HG02588 (cell line): ENCODE measurements at regions not wholly inside any gene's neighbourhood (a gene's known extent, or its start where the extent isn't known, plus 50 kb on each side); places are given as distances from the start of the nearest gene placed in this dataset.

ENCODE experiments used
- ATAC-seq: cut with Tn5 transposase; IDR thresholded peaks from one replicate; pipeline ENCODE4 v1.9.1; 2021; ENCODE audit warnings: mild to moderate bottlenecking, moderate library complexity; ENCODE audit not compliant: unreplicated experiment

DNA sequence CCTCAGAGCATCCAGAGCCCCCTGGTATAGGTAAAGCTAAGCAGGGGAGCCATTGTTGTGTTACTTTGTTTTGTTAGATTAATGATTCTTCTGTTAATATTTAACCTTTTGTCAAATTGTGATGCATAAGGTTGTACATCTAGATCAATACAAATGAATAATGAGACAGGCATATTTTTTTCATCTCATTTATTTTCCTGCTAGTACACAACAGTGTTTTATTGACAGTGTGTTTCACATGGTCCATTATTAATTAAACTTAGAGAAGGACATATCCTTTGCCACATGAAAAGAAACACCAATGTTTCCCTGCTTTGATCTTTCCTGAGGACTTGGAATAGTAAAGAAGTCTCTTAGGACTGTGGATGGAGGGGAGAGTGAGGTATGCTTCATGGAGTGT, 543.6 kb upstream of the CFAP20DC start:
- ATAC-seq, result no peak

DNA sequence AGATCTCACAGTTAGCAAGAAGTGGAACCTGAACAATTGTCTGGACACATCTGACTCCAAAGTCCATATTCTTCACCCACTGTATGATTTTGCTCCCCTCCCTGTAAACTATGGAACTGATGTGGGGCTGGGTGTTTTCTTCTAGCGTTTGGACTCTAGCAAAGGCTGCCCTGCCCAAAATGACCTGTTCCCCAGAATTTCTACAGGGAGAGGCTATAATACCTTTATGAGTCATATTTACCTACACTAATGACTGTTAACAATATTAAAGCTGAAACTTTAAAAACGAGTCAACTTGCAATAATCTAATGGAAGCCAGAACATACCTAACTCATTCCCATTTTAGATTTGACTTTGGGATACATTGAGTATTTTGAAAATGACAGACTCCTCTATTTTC, 531.2 kb upstream of the CFAP20DC start:
- ATAC-seq, result no peak

DNA sequence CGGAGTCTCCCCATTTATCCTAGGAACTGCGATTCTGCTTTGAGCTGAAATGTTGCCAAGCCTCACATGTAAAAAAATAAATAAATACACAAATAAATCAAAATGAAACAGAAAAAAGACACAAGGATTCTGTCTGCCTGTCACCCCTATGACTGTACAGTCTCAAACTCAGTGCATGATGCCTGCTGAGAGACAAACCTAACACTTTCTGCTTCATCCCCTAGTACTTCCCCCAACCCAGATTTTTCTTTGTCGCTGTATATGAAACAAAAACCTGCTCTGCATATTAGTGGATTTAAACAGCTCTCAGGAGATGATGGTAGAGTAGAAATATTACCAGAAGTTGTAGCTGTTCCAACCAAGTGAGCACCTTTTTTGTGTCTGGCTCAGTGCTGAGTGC, 530.7 kb upstream of the CFAP20DC start:
- ATAC-seq, result no peak

DNA sequence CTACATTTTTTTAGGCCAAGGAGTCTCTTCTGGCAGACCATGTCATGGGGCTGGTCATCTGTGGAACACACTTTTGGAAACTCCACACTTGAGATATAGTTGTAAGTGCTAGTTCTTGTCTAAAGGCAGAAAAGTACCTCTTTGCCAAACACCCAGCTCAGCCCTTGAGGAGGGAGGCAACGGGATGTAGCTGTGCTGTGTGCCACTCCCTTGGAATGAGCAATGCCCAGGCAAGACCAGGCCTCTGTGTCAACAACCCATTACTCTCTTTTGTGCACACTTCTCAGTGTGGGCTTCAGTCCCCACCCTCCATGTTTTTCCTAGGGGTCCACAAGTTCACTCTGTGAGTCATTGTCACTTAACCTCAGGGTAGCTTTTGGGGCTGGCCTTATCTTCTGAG, 528.3 kb upstream of the CFAP20DC start:
- ATAC-seq, result no peak

DNA sequence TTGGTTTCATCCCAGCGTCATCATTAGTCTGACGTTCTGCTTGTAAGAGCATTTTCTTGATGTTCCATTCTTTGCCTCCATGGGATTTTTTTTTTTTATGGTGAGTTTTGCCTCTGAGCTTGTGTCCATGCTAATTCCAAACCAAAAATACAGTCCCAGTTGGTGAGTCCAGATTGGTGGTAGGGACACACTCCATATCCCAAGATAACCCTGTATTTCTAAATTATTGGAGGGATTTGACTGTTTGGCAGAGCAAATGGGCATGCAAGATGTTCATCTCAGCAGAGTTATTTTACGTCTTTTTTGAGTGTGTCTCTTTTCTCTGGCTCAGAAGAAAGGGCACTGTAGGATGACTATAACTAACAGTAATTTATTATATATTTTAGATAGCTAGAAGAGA, 526.8 kb upstream of the CFAP20DC start:
- ATAC-seq, result no peak

DNA sequence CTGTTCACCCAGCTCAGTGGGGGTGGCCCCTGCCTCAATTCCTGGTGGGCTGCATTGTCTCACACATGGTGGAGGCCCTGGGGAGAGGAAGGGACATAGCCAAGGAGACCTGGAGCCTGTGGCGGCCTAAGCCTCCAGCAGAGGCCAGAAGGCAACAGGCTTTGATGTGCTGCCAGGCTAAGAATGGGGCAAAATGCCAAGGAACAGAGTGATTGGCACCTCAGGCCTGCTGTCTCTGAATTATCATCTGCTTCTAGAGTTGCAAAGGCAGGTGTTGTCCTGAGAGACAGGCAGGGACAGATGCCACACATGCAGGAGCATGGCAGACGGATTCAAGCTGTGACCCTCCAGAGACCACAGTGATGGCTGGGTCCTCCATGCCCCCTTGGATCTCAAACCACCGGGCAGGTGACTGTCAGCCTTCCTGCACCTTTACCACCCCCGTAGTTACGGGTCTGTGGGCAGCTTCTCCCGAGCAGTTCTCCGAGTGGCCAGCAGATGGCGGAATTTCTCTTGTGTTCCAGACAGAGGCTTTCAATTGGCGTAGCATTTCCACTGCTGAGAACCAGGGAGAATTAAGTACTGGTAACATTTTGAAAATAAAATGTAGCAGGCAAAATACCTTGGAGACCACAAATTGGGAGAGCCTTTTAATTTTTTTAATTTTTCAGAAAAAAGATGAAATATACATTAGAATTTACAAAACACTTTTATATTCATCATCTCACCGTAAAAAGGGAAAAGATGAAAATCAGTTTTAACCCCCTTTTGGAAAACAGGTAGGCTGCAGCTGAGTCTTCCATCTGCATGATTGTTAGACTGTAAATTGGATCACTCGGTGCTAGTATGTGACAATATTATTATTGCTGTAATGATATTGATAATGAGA, 525.5 kb upstream of the CFAP20DC start:
- ATAC-seq, result peak; percentile 81

DNA sequence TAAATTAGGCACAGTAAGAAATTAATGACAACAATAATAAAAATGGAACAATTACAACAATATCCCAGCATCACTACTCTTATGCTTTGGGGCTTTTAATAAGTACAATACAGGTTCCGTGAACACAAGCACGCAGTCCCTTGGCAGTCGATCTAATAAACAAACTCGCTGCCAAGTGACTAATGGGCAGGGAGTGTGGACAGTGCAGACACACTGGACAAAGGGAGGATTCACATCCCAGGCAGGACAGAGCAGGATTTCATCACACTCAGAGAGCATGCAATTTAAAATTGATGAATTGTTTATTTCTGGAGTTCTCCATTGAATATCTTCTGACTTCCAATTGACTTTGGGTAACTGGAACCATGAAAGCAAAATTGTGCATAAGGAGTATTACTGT, 524.1 kb upstream of the CFAP20DC start:
- no peak for ATAC-seq

DNA sequence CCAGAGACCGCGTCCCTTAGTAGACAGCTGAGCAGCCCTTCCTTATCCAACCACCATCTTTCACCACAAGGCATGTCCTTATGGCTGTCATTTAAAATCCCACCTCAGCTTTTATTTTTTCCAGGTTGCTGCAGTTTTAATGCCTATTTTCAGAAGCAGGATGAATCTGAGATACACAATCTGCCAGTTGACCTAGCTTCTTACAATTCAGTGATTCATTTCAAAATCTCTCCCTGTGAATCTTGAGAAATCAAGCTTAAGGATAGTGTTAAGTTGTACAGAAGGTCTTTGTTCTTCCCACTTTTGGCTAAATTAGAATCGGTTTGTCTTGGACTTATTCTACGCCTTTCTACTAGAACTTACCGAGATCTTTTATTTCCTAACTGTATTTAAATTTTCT, 522.3 kb upstream of the CFAP20DC start:
- no peak for ATAC-seq

DNA sequence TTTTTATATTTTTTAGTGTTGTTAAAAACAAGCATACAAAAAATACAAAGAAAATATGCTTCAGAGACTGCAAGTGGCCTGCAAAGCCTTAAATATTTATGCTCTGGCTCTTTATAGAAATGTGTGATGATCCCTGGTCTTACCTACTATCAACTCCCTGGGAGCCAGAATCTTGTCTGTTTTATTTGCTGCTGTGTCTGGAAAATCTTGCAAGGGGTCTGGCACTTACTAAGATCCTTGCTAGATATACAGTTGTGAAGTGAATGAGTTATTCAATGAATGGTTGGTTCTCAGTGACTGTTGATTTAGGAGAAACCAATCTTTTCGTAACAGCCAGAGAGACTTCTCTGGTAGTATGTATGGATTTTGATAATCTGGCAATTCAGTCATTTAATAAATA, 521.0 kb upstream of the CFAP20DC start:
- no peak for ATAC-seq

DNA sequence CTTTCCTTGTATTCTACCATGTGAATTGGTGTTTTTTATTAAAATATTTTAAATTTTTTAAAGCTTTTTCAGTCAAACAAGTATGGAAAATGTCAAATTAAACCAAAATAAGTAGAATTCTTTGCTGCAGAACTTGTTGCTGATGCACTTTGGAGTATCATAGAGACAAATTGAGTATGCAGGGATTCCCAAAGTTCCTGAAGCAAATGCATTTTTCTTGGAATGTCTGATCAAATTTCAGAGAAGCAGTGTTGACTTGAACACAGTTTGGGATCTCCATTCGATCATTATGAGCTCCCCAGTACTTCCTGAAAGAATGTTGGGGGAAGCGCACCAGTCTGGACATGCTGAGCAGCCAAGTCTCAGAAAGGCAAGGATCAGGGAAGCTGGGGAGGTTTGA, 517.8 kb upstream of the CFAP20DC start:
- no peak for ATAC-seq

DNA sequence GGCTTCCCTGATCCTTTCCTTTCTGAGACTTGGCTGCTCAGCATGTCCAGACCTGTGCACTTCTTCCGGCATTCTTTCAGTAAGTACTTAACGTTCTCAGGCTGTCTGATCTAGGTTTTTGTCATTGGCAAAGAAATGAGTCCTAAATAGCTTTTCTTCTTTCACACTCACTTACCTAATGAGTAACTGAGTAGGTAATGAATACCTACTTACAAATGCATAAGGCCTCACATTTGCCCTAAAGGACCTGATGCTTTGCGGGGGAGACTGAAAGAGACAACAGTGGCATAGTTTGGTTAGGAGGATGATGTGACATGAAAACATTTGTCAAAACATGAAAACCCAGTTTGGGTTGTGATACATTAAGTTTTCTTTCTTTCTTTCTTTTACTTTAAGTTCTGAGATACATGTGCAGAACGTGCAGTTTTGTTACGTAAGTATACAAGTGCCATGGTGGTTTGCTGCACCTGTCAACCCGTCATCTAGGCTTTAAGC, 516.7 kb upstream of the CFAP20DC start:
- ATAC-seq, result peak; percentile 98

DNA sequence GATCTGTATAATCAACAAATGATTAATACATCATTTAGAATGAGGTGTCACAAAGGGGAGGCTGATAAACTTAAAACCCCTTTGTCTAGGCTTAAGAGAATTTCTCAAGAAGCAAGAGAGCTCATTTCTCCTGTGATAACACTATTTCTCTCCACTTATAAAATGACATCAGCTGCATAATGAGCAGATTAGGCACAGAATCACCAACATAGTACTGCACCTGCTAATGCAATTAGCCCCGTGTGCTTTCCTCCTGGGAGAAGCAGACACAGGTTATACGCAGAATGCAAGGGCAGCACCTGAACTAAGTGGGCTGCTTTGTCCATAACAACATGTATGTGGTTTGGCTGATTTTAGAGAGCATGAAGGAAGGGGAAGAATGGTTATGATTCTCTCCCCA, 515.3 kb upstream of the CFAP20DC start:
- ATAC-seq, result no peak

DNA sequence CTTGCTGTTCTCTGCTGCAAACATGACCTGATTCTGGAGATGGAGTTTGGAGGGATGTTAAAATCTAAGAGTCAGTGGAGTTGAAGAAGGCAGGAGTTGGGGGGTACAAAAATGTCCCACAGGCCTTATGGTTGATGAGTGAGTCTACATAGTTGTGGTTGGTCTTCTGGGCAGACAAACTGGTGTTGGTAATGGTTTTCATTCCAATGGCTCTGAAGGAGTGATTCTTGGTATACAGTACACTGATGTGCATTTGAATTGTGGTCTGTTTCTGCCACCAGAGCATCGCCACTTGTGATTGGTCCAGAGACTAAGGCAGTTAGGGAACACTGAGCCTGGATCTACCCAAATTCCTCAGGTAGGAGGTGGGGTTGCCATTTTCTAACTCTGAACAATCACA, 514.1 kb upstream of the CFAP20DC start:
- ATAC-seq, result no peak

DNA sequence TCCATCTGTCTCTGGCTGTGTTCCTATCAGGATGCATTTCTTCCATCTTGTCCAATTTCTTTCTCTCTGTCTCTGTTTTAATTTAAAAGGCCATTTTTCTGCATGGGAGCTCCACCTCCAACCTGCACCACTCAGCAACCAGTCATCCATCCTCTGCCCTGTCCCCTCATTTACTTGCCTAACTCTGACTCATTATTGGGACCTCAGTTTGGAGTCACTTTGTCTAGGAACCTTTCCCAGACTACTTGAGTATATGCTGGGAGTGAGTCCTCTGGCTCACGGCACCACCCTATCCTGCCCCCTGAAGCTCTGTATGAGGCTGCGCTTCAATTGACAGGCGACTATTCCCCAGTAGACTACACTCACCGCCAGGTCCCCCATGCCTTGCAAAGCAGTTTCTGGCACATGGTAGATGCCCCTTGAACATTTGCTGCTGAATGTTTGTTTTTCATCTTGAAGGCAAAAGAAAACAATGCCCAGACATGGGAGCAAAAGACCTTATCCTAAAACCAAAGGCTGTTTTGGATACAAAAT, 513.3 kb upstream of the CFAP20DC start:
- ATAC-seq, result no peak

DNA sequence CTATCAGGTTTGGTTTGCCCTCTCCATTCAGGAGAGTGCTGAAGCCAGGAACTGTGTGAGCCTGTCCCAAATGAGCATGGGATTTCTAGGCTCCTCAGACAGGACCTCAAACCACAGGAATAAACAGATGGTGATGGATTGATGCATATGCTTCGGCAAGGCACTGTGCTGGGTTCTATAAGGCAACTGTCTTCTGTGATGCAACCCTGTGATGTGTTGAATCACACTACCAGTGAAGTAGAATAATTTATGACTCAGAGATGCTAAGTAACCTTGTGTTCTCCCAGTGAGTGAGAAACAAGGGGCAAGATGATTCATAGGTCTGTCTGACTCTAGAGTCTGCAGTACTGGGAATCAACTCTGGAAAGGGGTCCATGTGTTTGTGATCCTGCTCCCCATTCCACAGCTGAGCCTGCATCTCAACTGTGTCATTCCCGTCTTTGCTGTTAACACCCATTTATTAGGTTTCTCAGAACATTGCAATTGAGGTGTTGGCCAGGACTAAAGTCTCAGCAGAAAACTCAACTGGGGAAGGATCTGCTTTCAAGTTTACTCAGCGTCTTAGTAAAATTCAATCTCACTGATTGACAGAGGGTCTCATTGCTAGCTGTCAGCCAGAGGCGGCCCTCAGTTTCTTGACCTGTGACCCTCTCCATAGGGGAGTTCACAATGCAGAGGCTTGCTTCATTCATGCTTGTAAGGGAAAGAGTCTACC, 510.1 kb upstream of the CFAP20DC start:
- no peak for ATAC-seq

DNA sequence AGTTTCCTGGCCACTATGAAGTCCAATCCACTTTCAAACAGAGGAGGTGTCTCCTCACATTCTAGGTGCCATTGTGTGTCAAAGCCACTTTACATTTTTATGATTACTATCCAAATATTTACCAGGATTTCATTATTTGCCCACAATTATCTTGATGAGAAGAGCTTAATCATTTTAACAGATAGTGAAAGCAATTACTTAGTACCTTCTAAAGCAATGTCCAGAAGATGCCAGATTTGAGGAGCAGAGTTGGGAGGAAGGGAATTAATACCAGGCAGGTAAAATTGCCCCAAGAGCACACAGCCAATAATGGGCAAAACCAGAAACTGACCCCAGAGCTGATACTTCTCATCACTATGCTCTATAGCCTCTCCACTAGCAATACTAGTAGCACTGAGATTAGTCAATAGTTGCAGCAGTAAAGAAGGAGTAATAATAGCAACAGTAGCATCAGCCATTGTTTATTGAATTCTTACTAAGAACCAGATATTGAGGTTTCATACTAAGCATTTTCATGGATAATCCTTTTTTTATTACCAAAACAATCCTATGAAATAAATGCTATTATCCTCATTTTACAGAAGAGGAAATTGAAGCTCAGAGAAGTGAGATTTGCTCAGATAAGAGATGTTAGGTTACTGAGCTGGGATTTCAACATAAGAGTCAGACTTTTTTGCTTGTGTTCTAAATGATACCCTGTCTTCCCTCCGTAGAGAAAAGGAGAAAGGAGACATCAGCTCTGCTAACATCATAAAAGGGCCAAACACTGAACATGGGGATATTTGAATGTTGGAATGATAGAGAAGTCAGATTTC, 509.3 kb upstream of the CFAP20DC start:
- ATAC-seq, result no peak

DNA sequence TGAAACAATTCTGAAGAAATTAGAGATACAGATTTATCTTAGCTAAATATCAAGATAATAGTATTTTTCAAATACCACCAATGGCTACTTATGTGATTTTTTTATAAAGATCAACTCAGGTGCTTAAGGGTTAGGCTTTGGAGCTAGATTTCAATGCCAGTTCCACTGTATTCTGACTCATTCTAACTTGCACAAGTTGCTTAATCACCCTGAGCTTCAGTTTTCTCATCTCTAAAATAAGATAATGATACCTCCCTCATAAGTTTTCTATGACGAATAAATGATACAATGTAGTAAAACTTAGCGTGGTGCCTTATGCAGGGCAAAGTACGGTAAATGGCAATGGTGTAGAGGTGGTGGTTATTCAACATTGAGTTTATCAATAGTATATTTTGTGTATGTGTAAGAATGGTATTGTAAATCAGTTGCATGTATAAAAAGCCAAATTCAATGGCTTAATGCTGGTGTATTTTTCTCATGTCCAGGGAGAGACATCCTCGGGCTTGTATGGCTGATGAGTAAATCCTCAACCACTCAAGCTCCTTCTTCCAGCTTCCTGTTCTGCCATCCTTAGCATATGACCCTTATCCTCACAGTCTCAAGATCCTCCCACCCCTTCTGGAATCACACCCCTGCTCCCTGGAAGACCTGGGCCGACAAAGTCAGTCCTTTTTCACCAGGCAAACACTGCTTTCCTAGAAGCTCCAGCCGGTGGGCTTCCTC, 505.9 kb upstream of the CFAP20DC start:
- no peak for ATAC-seq

DNA sequence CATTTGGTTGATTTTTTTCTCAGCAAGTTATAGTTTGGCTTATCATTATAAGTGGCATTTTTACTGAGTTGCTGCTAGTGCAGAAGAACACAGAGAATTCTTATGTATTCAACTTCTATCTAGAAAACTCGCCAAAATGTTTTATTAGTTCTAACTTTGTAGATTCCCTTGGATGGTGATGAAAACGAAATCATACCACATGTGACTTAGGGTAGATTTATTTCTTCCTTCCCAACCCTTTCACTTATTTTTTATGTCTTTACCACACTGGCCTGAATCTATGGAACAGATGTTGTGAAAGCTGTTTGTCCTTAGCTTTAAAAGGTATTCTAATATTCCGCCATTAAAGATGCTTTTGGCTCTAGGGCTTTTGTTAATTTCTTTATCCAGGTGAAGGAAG, 503.3 kb upstream of the CFAP20DC start:
- ATAC-seq, result no peak

DNA sequence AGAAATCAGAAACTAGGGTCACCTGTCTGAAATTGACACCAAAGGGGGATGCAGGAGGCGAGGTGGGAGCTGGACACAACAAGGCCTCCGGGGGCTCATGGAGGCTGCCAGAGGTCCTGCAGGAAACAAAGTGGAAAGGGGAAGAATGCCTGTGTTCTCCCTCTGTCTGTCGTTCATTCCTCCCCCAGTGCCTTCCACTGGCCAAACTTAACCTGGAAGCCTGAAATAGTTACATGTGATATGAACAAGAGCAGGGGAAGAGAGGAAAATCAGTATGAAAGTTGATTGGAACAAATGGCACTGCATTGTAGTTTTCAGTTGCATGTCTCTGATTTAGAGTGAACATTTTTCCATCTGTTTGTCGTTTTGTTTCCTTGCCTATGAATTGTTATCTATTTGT, 502.0 kb upstream of the CFAP20DC start:
- no peak for ATAC-seq

DNA sequence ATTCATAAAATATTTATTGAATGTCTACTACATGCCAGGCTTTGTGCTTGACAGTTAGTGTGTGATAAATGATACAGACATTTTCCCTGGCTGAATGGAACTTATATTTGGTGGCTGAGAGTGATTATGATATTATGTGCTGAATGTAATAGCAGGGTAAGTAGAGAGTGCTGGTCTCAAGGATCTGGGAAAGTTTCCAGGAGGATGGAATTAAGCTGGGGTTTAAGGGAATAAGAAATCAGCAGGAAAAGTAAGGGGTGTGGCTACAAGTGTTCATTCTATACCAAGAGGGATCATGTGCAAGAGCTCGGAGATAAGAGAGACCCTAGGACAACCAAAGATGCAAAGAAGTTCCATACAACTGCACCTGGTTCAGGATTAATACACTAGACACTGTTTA, 500.1 kb upstream of the CFAP20DC start:
- no peak for ATAC-seq
